Spleen (tissue), 11 donors: ENCODE measurements at regions not wholly inside any gene's neighbourhood (a gene's known extent, or its start where the extent isn't known, plus 50 kb on each side); places are given as distances from the start of the nearest gene placed in this dataset.

ENCODE experiments used
- DNase-seq: peaks from one replicate; pipeline ENCODE4 v3.0.0-alpha.2; 2020
- H3K27ac ChIP-seq, 8 donors: fragments of 200-600 bp; sonication (generic) in 7 of 8; 1 replicate in 4 of 8; 2 replicates in 4 of 8; pipeline versions ENCODE4 v1.5.0 to v1.8.0; 2016 to 2021; ENCODE audit warnings: inconsistent platforms in 4 of 8, mild to moderate bottlenecking in 4 of 8, moderate library complexity in 1 of 8
- H3K27me3 ChIP-seq, 7 donors: fragments of 200-600 bp; sonication (generic) in 6 of 7; replicated peaks in 1 of 7; 1 replicate in 4 of 7; 2 replicates in 3 of 7; pipeline versions ENCODE4 v1.5.0 to v1.8.0; 2016 to 2021; ENCODE audit warnings: inconsistent platforms in 3 of 7, mild to moderate bottlenecking in 1 of 7
- H3K36me3 ChIP-seq, 6 donors: fragments of 200-600 bp; sonication (generic) in 5 of 6; 1 replicate in 4 of 6; 2 replicates in 2 of 6; pipeline versions ENCODE4 v1.5.0 to v1.8.0; 2016 to 2021; ENCODE audit warnings: inconsistent platforms in 2 of 6
- H3K4me1 ChIP-seq, 6 donors: fragments of 200-600 bp; sonication (generic) in 5 of 6; 1 replicate in 3 of 6; 2 replicates in 3 of 6; pipeline versions ENCODE4 v1.5.0 to v1.8.0; 2016 to 2021; ENCODE audit warnings: inconsistent platforms in 3 of 6
- H3K4me3 ChIP-seq, 8 donors: fragments of 200-600 bp; sonication (generic) in 7 of 8; 1 replicate in 4 of 8; 2 replicates in 4 of 8; pipeline versions ENCODE4 v1.5.0 to v1.8.0; 2016 to 2021; ENCODE audit warnings: inconsistent platforms in 4 of 8, mild to moderate bottlenecking in 4 of 8, moderate library complexity in 2 of 8
- H3K9me3 ChIP-seq, 8 donors: fragments of 200-600 bp; sonication (generic) in 7 of 8; 1 replicate in 4 of 8; 2 replicates in 4 of 8; pipeline versions ENCODE4 v1.5.0 to v1.8.0; 2016 to 2021; ENCODE audit warnings: inconsistent platforms in 4 of 8
- POLR2A ChIP-seq, 3 donors: fragments of 450-650 bp; IDR thresholded peaks; one replicate each; pipeline ENCODE4 v1.5.1; 2017; ENCODE audit warnings: antibody characterized with exemption in 3 of 3, mild to moderate bottlenecking in 1 of 3
- POLR2AphosphoS5 ChIP-seq, 3 donors: sonication (generic); formaldehyde crosslinking; IDR thresholded peaks; one replicate each; pipeline ENCODE4 v1.5.1; 2017; ENCODE audit warnings: antibody characterized with exemption in 3 of 3
- WGBS, 5 donors: extraction: QIAGEN DNeasy Blood & Tissue Kit in 3 of 5; methylation state at CpG; one replicate each; pipeline versions ENCODE4 v1.1.5 to v1.1.7; 2013 to 2018; 5-methylcytosine and 5-hydroxymethylcytosine counted together
- intact Hi-C: fragments of 100-400 bp; cut with DNase I; formaldehyde crosslinking; loops from one replicate; pipeline ENCODE4 v1.15.0; 2023; ENCODE audit warnings: low total_unique reads
- TF ChIP-seq, protein P1 (sequence below), 11 experiments: fragments of 200-600 bp in 7 of 11; fragments of 450-650 bp in 4 of 11; sonication (generic) in 4 of 11; IDR thresholded peaks in 8 of 11; conservative IDR thresholded peaks in 3 of 11; 1 replicate in 7 of 11; 2 replicates in 4 of 11; pipeline versions ENCODE4 v1.4.0 to v1.8.0; 2016 to 2021; ENCODE audit warnings: antibody characterized with exemption in 11 of 11, inconsistent platforms in 4 of 11, mild to moderate bottlenecking in 1 of 11
- donor health status: healthy with polysubstance abuse.
- donor health status: DM: no; HTN: no; CAD: no; lungs with moderate emphysema.
- donor health status: DM: no; HTN: no; CAD: no.
- donor health status: Bipolar disorder and iron deficiency.
- donor health status: healthy.
- donor health status: DM: no; HTN: no; CAD: no.
- donor health status: DM: yes; HTN: yes; CAD: no.

- H3K4me3 ChIP-seq = no peak overlapping the region
- no peaks in the 10 kb centered on the region for H3K9me3 ChIP-seq
- WGBS, 5 donors = 74 to 95% (median 93%) methylated on average over 4 of the region's 4 CpGs
- DNase-seq = no peak
- TF ChIP-seq POLR2A (IDR thresholded peaks at IDR 0.05) (no peak), POLR2AphosphoS5 (IDR thresholded peaks at IDR 0.05) (no peak)
- TF ChIP-seq, protein P1, sequence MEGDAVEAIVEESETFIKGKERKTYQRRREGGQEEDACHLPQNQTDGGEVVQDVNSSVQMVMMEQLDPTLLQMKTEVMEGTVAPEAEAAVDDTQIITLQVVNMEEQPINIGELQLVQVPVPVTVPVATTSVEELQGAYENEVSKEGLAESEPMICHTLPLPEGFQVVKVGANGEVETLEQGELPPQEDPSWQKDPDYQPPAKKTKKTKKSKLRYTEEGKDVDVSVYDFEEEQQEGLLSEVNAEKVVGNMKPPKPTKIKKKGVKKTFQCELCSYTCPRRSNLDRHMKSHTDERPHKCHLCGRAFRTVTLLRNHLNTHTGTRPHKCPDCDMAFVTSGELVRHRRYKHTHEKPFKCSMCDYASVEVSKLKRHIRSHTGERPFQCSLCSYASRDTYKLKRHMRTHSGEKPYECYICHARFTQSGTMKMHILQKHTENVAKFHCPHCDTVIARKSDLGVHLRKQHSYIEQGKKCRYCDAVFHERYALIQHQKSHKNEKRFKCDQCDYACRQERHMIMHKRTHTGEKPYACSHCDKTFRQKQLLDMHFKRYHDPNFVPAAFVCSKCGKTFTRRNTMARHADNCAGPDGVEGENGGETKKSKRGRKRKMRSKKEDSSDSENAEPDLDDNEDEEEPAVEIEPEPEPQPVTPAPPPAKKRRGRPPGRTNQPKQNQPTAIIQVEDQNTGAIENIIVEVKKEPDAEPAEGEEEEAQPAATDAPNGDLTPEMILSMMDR (IDR thresholded peaks at IDR 0.05 in 8 of 11, conservative IDR thresholded peaks at IDR 0.05 in 3 of 11) = no peak
- no peaks in the 10 kb centered on the region for H3K4me1 ChIP-seq
- peaks cover 0 to 6% (median 0%) of the 10 kb centered on the region in 6 donors for H3K36me3 ChIP-seq
- intact Hi-C loops = no loop called here
- H3K27ac ChIP-seq = no peak overlapping the region
- no peaks in the 10 kb centered on the region for H3K27me3 ChIP-seq
These were observed 125.9 kb downstream of the BCL2L11 start for GRCh38 chr2:111246620-111247061.

- WGBS, 5 donors = 96 to 99% (median 97%) methylated on average over 2 of the region's 2 CpGs
- TF ChIP-seq POLR2AphosphoS5 (IDR thresholded peaks at IDR 0.05) (no peak), POLR2A (IDR thresholded peaks at IDR 0.05) (no peak)
- TF ChIP-seq, protein P1 (IDR thresholded peaks at IDR 0.05 in 8 of 11, conservative IDR thresholded peaks at IDR 0.05 in 3 of 11) = no peak
These were observed 126.8 kb downstream of the BCL2L11 start for GRCh38 chr2:111247491-111247890.

DNA sequence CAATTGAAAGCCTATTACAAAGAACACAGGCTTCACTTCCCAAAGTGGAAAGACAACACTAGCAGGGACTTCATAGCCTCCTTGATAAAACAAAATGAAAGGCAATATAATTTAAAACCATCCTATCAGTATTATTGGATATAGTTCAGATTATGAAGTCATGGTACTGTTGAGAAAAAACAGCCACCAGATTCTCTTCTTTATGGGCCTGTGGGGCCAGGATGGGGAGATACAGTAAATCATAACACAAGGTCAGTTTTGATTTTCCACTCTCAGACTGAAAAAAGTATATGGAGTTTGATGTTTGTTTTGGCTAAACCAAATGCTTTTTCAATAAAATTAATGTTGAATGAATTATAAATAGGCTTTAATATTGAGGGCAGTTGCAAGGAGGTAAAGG lies 129.1 kb downstream of the BCL2L11 start:
- TF ChIP-seq, protein P1 (IDR thresholded peaks at IDR 0.05 in 8 of 11, conservative IDR thresholded peaks at IDR 0.05 in 3 of 11) = no peak
- no peak for TF ChIP-seq POLR2AphosphoS5 (IDR thresholded peaks at IDR 0.05)
- TF ChIP-seq POLR2A (IDR thresholded peaks at IDR 0.05) = no peak

More at GRCh38 chr2:111247491-111247890, 126.8 kb downstream of the BCL2L11 start:
- H3K4me3 ChIP-seq = no peak overlapping the region
- H3K27me3 ChIP-seq = no peaks in the 10 kb centered on the region
- DNase-seq = no peak
- peaks cover 0 to 6% (median 0%) of the 10 kb centered on the region in 6 donors for H3K36me3 ChIP-seq
- no peak overlapping the region for H3K27ac ChIP-seq
- intact Hi-C loops = no loop called here
- H3K9me3 ChIP-seq = no peaks in the 10 kb centered on the region
- no peaks in the 10 kb centered on the region for H3K4me1 ChIP-seq

DNA sequence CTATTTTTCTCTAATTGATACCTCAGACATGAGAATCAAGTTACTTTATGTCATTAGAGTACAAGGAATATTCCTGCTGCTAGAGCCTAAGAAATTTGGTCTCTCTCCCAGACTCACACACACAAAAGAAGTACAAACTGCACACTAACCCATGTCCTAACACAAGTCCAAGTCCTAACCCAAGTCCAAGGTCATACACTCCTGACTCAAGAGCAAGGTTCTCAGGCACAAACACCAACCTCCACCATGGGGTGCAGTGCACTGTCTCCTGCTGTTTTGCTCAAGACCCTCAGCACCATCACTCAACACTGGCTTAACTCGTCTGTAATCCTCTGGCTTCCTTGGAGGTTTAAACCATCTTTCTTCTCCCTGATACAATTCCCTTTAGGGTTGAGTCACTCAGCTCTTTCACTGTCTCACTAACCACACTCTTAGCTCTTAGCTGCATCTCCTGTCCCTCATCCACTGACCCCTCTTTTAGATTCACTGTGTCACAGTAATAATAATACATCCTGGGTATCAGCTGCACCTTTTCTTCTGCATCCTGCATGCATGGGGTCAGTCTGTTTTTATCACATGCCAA lies 129.8 kb downstream of the BCL2L11 start:
- no peaks in the 10 kb centered on the region for H3K27me3 ChIP-seq
- WGBS, 5 donors = 89 to 100% (median 91%) methylated on average over 1 of the region's 1 CpG
- intact Hi-C loops = no loop called here

More for the DNA sequence above, 129.1 kb downstream of the BCL2L11 start:
- Histone ChIP-seq H3K4me3 (no peak overlapping the region), H3K4me1 (no peaks in the 10 kb centered on the region), H3K36me3 (peaks cover 0 to 6% (median 0%) of the 10 kb centered on the region in 6 donors), H3K27ac (no peak overlapping the region), H3K9me3 (no peaks in the 10 kb centered on the region), H3K27me3 (no peaks in the 10 kb centered on the region)
- DNase-seq = no peak
- intact Hi-C loops = no loop called here

More for the DNA sequence above, 129.8 kb downstream of the BCL2L11 start:
- Histone ChIP-seq H3K36me3 (peaks cover 0 to 6% (median 0%) of the 10 kb centered on the region in 6 donors), H3K27ac (no peak overlapping the region), H3K4me3 (no peak overlapping the region), H3K4me1 (no peaks in the 10 kb centered on the region), H3K9me3 (no peaks in the 10 kb centered on the region)
- DNase-seq = no peak
- TF ChIP-seq, protein P1 (IDR thresholded peaks at IDR 0.05 in 8 of 11, conservative IDR thresholded peaks at IDR 0.05 in 3 of 11) = no peak
- no peak for TF ChIP-seq POLR2AphosphoS5 (IDR thresholded peaks at IDR 0.05)
- TF ChIP-seq POLR2A (IDR thresholded peaks at IDR 0.05) = no peak
